NCI-H774 (cell line): ENCODE measurements at regions not wholly inside any gene's neighbourhood (a gene's known extent, or its start where the extent isn't known, plus 50 kb on each side); places are given as distances from the start of the nearest gene placed in this dataset.

ENCODE experiments used
- DNase-seq: peaks from one replicate; lab custom pipeline; 2025; lab: John Stamatoyannopoulos, UW

- DNase-seq: no peak
These were observed 97.6 kb upstream of the GAP43 start for GRCh38 chr3:115525731-115526130.

- no peak for DNase-seq
These were observed 90.1 kb upstream of the GAP43 start for GRCh38 chr3:115533218-115533617.

GRCh38 chr3:115536171-115536570 lies 87.1 kb upstream of the GAP43 start:
- no peak for DNase-seq

- no peak for DNase-seq
These were observed 85.6 kb upstream of the GAP43 start for GRCh38 chr3:115537669-115538068.

GRCh38 chr3:115547207-115547606 lies 76.1 kb upstream of the GAP43 start:
- DNase-seq: no peak

- no peak for DNase-seq
These were observed 74.7 kb upstream of the GAP43 start for GRCh38 chr3:115548611-115549010.

GRCh38 chr3:115549071-115549470 lies 74.2 kb upstream of the GAP43 start:
- no peak for DNase-seq

- no peak for DNase-seq
These were observed 73.0 kb upstream of the GAP43 start for GRCh38 chr3:115550285-115550761.

GRCh38 chr3:115551016-115551415 lies 72.3 kb upstream of the GAP43 start:
- DNase-seq: no peak

GRCh38 chr3:115552007-115552406 lies 71.3 kb upstream of the GAP43 start:
- no peak for DNase-seq

GRCh38 chr3:115553796-115554486 lies 69.4 kb upstream of the GAP43 start:
- DNase-seq: no peak

- no peak for DNase-seq
These were observed 68.9 kb upstream of the GAP43 start for GRCh38 chr3:115554487-115554807.

- no peak for DNase-seq
These were observed 60.6 kb upstream of the GAP43 start for GRCh38 chr3:115562636-115563267.

GRCh38 chr3:115563984-115564383 lies 59.3 kb upstream of the GAP43 start:
- DNase-seq: no peak

- DNase-seq: no peak
These were observed 51.9 kb upstream of the GAP43 start for GRCh38 chr3:115571413-115571812.
